HTERT RPE-1 (cell line): ENCODE measurements at regions not wholly inside any gene's neighbourhood (a gene's known extent, or its start where the extent isn't known, plus 50 kb on each side); places are given as distances from the start of the nearest gene placed in this dataset.
"Not testable (repeated sequence)": the region's sequence is repeated elsewhere in the genome, so short reads cannot be mapped to it uniquely, and the experiment has no call there.

Experiments used
- in situ Hi-C: fragments of 300-500 bp; cut with MboI; formaldehyde crosslinking; loops from 4 replicates; pipeline ENCODE4 v1.14.3; 2020; ENCODE audit warnings: low sequenced_read_pairs

GRCh38 chr11:70547821-70548670 lies 149.7 kb downstream of the CTTN start:
- in situ Hi-C loops: no loop called here

GRCh38 chr11:70548976-70549375 lies 150.6 kb downstream of the CTTN start:
- in situ Hi-C loops: no loop called here

- in situ Hi-C loops: no loop called here
Measured at GRCh38 chr11:70549386-70549785, 151.1 kb downstream of the CTTN start.

- in situ Hi-C loops: no loop called here
Measured at GRCh38 chr11:70549796-70550195, 151.5 kb downstream of the CTTN start.

- in situ Hi-C loops: no loop called here
Measured at GRCh38 chr11:70550456-70551195, 152.3 kb downstream of the CTTN start.

- in situ Hi-C loops: no loop called here
Measured at GRCh38 chr11:70551351-70552166, 153.2 kb downstream of the CTTN start.

- in situ Hi-C loops: no loop called here
Measured at GRCh38 chr11:70552167-70553150, 154.1 kb downstream of the CTTN start.

- in situ Hi-C loops: no loop called here
Measured at GRCh38 chr11:70555078-70555477, 156.7 kb downstream of the CTTN start.

- in situ Hi-C loops: no loop called here
Measured at GRCh38 chr11:70556884-70557741, 158.8 kb downstream of the CTTN start.

GRCh38 chr11:70557742-70558485 lies 159.6 kb downstream of the CTTN start:
- in situ Hi-C loops: no loop called here

GRCh38 chr11:70558681-70559080 lies 160.4 kb downstream of the CTTN start:
- in situ Hi-C loops: no loop called here

GRCh38 chr11:70559516-70559915 lies 161.2 kb downstream of the CTTN start:
- in situ Hi-C loops: no loop called here

- in situ Hi-C loops: not testable (repeated sequence)
Measured at GRCh38 chr11:70560621-70561020, 162.3 kb downstream of the CTTN start.

- in situ Hi-C loops: no loop called here
Measured at GRCh38 chr11:70566768-70567530, 168.6 kb downstream of the CTTN start.

- in situ Hi-C loops: no loop called here
Measured at GRCh38 chr11:70567680-70568034, 169.3 kb downstream of the CTTN start.

GRCh38 chr11:70568035-70568813 lies 169.9 kb downstream of the CTTN start:
- in situ Hi-C loops: no loop called here
